Colonic mucosa (tissue), 4 donors: ENCODE measurements at regions not wholly inside any gene's neighbourhood (a gene's known extent, or its start where the extent isn't known, plus 50 kb on each side); places are given as distances from the start of the nearest gene placed in this dataset.

ENCODE experiments used
- DNase-seq: peaks from one replicate; pipeline ENCODE4 v3.0.0-alpha.2; 2020
- H3K27ac ChIP-seq: fragments of 200-600 bp; one replicate; pipeline ENCODE4 v1.8.0; 2021
- H3K27me3 ChIP-seq: fragments of 200-600 bp; one replicate; pipeline ENCODE4 v1.8.0; 2021
- H3K36me3 ChIP-seq: fragments of 200-600 bp; one replicate; pipeline ENCODE4 v1.8.0; 2021
- H3K4me1 ChIP-seq: fragments of 200-600 bp; one replicate; pipeline ENCODE4 v1.8.0; 2021; ENCODE audit warnings: mild to moderate bottlenecking
- H3K4me3 ChIP-seq: fragments of 200-600 bp; one replicate; pipeline ENCODE4 v1.8.0; 2021
- H3K9ac ChIP-seq, 2 donors: one replicate each; pipeline ENCODE4 v1.7.0; 2013; ENCODE audit warnings: control low read depth in 2 of 2, low read depth in 2 of 2, low read length in 2 of 2
- H3K9me3 ChIP-seq: fragments of 200-600 bp; one replicate; pipeline ENCODE4 v1.8.0; 2021
- intact Hi-C: fragments of 100-400 bp; cut with DNase I; formaldehyde crosslinking; loops from one replicate; pipeline ENCODE4 v1.14.1; 2022
- TF ChIP-seq, protein P1 (sequence below): fragments of 200-600 bp; IDR thresholded peaks from one replicate; pipeline ENCODE4 v1.8.0; 2022; ENCODE audit warnings: antibody characterized with exemption, mild to moderate bottlenecking
- donor health status: healthy.
- donor health status: DM: no; HTN: no; CAD: no.
- donor health status: DM: no; HTN: no; CAD: no.

DNA sequence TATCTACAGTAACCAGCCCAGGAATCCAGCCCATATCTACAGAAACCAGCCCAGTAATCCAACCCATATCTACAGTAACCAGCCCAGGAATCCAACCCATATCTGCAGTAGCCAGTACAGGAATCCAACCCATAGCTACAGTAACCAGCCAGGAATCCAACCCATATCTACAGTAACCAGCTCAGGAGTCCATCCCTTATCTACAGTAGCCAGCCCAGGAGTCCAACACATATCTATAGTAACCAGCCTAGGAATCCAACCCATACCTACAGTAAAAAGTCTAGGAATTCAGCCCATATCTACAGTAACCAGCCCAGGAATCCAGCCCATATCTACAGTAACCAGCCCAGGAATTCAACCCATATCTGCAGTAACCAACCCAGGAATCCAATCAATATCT lies 445.0 kb upstream of the BOD1L1 start:
- TF ChIP-seq, protein P1, sequence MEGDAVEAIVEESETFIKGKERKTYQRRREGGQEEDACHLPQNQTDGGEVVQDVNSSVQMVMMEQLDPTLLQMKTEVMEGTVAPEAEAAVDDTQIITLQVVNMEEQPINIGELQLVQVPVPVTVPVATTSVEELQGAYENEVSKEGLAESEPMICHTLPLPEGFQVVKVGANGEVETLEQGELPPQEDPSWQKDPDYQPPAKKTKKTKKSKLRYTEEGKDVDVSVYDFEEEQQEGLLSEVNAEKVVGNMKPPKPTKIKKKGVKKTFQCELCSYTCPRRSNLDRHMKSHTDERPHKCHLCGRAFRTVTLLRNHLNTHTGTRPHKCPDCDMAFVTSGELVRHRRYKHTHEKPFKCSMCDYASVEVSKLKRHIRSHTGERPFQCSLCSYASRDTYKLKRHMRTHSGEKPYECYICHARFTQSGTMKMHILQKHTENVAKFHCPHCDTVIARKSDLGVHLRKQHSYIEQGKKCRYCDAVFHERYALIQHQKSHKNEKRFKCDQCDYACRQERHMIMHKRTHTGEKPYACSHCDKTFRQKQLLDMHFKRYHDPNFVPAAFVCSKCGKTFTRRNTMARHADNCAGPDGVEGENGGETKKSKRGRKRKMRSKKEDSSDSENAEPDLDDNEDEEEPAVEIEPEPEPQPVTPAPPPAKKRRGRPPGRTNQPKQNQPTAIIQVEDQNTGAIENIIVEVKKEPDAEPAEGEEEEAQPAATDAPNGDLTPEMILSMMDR = no peak
- H3K27ac ChIP-seq = no peak overlapping the region
- no peaks in the 10 kb centered on the region for H3K27me3 ChIP-seq
- no peak overlapping the region for H3K4me3 ChIP-seq
- no peak overlapping the region for H3K9ac ChIP-seq
- H3K36me3 ChIP-seq = no peaks in the 10 kb centered on the region
- H3K4me1 ChIP-seq = no peaks in the 10 kb centered on the region
- no peaks in the 10 kb centered on the region for H3K9me3 ChIP-seq
- no peak for DNase-seq
- intact Hi-C loops = no loop called here

DNA sequence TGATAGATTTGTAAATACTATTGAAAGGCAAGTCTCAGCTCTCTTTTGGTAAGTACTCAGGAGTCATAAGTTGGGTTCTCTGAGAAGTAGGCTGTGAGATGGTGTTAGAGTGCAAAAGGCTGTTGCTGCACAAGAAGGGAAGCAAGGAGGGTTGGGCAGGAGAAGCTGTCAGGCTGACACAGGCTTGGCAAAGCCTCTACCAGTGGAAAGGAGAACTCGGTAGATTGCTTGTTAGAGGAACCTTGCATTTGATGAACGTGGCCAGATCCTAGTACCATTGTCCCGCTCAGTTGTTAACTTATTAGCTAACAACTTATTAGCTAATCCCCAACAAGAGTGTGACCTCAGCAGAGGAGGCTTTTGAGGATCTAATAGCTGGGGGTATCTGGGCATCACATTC lies 449.3 kb upstream of the BOD1L1 start:
- Histone ChIP-seq H3K27me3 (no peaks in the 10 kb centered on the region), H3K9ac (no peak overlapping the region), H3K4me3 (no peak overlapping the region), H3K9me3 (no peaks in the 10 kb centered on the region), H3K27ac (no peak overlapping the region), H3K36me3 (no peaks in the 10 kb centered on the region), H3K4me1 (no peaks in the 10 kb centered on the region)
- TF ChIP-seq, protein P1 = no peak
- DNase-seq = no peak
- intact Hi-C loops = no loop called here

DNA sequence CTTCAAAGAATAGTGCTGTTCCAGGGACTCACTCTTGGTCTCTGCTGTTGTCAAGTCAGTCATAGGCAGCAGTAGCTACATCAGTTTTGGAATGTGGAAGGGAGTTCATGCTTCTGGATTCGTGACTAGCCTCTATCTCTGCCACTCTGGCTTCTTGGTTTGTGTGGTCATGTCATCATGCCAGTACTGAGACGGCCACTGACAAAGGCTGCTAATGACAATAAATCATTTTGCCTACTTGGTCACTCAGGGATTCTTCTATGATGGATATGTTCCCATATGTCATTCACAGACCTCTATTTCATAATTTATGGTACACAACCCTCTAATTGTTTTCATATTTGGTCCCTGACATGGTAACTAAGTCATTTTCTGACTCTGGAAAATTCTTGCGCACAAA lies 450.8 kb upstream of the BOD1L1 start:
- no peak overlapping the region for H3K4me3 ChIP-seq
- H3K9ac ChIP-seq = no peak overlapping the region
- H3K9me3 ChIP-seq = no peaks in the 10 kb centered on the region
- H3K36me3 ChIP-seq = no peaks in the 10 kb centered on the region
- DNase-seq = no peak
- no peaks in the 10 kb centered on the region for H3K27me3 ChIP-seq
- no peaks in the 10 kb centered on the region for H3K4me1 ChIP-seq
- TF ChIP-seq, protein P1 = no peak
- intact Hi-C loops = no loop called here
- H3K27ac ChIP-seq = no peak overlapping the region

DNA sequence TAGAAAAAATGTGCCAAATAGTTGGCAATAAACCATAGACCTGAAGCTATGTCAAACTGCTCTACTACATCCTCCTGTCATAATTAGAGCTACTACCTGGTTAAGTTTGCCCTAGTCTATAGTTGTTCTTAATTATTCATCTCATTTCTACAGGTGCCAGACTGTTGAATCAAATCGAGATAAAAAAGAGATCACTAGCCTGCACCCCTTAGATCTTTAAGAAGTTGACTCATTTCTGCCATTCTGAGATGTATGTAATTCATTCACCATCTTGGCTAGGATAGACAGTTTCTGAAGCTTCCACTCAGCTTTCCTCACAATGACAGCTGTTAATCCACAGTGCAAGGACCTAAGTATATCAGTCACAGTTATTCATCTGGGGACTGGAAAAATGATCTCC lies 452.1 kb upstream of the BOD1L1 start:
- no peak for DNase-seq
- Histone ChIP-seq H3K9ac (no peak overlapping the region), H3K9me3 (no peaks in the 10 kb centered on the region), H3K27ac (no peak overlapping the region), H3K4me3 (no peak overlapping the region), H3K27me3 (no peaks in the 10 kb centered on the region), H3K36me3 (no peaks in the 10 kb centered on the region), H3K4me1 (no peaks in the 10 kb centered on the region)
- TF ChIP-seq, protein P1 = no peak
- intact Hi-C loops = no loop called here

DNA sequence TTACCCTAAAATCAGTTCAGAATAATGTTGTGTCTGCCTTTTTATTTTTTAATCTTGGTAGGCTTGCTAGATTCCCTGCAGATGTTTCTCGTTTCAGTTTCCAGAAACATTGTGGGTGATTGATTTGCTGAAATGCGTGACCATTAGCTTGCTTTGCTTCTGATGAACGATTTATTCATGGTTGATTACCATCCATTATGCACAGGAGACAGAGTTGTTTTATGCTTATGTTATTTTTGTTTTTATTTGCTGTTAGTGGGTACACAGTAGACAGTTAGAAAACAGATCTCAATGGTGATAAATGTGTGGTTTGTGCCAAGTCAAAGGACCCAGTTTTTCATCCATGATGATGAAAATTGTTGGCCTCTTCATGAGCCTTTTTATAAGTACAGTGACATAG lies 455.6 kb upstream of the BOD1L1 start:
- intact Hi-C loops = no loop called here
- TF ChIP-seq, protein P1 = no peak
- no peak for DNase-seq

DNA sequence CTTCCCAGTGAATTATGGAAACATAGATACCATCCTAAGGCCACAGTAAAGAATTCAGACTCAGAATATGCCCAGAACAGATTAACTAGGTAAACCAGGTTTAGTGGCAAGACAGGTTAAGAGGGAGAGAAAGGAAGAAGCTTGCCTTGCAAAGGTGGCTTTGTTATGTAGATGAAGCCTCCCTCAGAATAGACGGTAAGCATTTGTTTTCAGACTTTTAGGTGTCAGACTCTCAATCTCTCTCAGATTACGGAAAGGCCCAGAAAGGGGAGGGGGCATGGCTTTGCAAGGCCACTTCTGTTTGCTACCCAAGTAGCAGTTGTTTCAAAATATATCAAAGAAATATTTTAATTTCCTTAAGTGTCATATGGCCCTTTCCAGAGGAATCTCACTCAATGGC lies 457.1 kb upstream of the BOD1L1 start:
- H3K4me3 ChIP-seq = no peak overlapping the region
- TF ChIP-seq, protein P1 = no peak
- no peak for DNase-seq
- H3K9me3 ChIP-seq = no peaks in the 10 kb centered on the region
- H3K4me1 ChIP-seq = no peaks in the 10 kb centered on the region
- no peak overlapping the region for H3K9ac ChIP-seq
- intact Hi-C loops = no loop called here
- no peaks in the 10 kb centered on the region for H3K27me3 ChIP-seq
- no peak overlapping the region for H3K27ac ChIP-seq
- H3K36me3 ChIP-seq = no peaks in the 10 kb centered on the region

More for the DNA sequence above, 455.6 kb upstream of the BOD1L1 start:
- Histone ChIP-seq H3K9me3 (no peaks in the 10 kb centered on the region), H3K36me3 (no peaks in the 10 kb centered on the region), H3K4me3 (no peak overlapping the region), H3K27me3 (no peaks in the 10 kb centered on the region), H3K27ac (no peak overlapping the region), H3K9ac (no peak overlapping the region), H3K4me1 (no peaks in the 10 kb centered on the region)
